Small intestine (tissue), 7 donors: ENCODE measurements at regions not wholly inside any gene's neighbourhood (a gene's known extent, or its start where the extent isn't known, plus 50 kb on each side); places are given as distances from the start of the nearest gene placed in this dataset.

ENCODE experiments used
- DNase-seq, 2 donors: peaks; one replicate each; pipeline versions ENCODE4 v3.0.0 to v3.0.0-alpha.2; 2013
- FAIRE-seq: peaks from 2 replicates; lab custom pipeline; 2012; peaks lifted over from hg19 to GRCh38; lab: Jason Lieb, UNC
- H3K27ac ChIP-seq, 3 donors: one replicate each; pipeline ENCODE4 v1.5.1; 2013; ENCODE audit warnings: low read length in 2 of 3, mild to moderate bottlenecking in 2 of 3, control low read depth in 1 of 3, inconsistent platforms in 1 of 3, low read depth in 1 of 3, moderate library complexity in 1 of 3
- H3K27me3 ChIP-seq, 3 donors: one replicate each; pipeline ENCODE4 v1.6.1; 2013; ENCODE audit warnings: low read length in 3 of 3, inconsistent platforms in 1 of 3; ENCODE audit not compliant: control insufficient read depth in 3 of 3, insufficient read depth in 3 of 3
- H3K36me3 ChIP-seq, 3 donors: one replicate each; pipeline ENCODE4 v1.6.1; 2013; ENCODE audit warnings: low read length in 3 of 3, inconsistent platforms in 1 of 3, low read depth in 1 of 3, mild to moderate bottlenecking in 1 of 3, moderate library complexity in 1 of 3; ENCODE audit not compliant: control insufficient read depth in 3 of 3, insufficient read depth in 2 of 3
- H3K4me1 ChIP-seq, 3 donors: one replicate each; pipeline ENCODE4 v1.6.1; 2013; ENCODE audit warnings: low read length in 2 of 3, inconsistent platforms in 1 of 3, low read depth in 1 of 3, mild to moderate bottlenecking in 1 of 3, moderate library complexity in 1 of 3; ENCODE audit not compliant: control insufficient read depth in 3 of 3, insufficient read depth in 2 of 3
- H3K4me3 ChIP-seq, 3 donors: one replicate each; pipeline ENCODE4 v1.5.1; 2013; ENCODE audit warnings: low read length in 3 of 3, control low read depth in 1 of 3, inconsistent platforms in 1 of 3, low read depth in 1 of 3, mild to moderate bottlenecking in 1 of 3, moderate library complexity in 1 of 3
- H3K9me3 ChIP-seq, 2 donors: one replicate each; pipeline ENCODE4 v1.6.1; 2013; ENCODE audit warnings: low read depth in 1 of 2, low read length in 1 of 2; ENCODE audit not compliant: control insufficient read depth in 2 of 2, insufficient read depth in 1 of 2
- WGBS, 3 donors: extraction: QIAGEN DNeasy Blood & Tissue Kit; methylation state at CpG; one replicate each; pipeline ENCODE4 v1.1.7; 2013; 5-methylcytosine and 5-hydroxymethylcytosine counted together
- donor health status: healthy with polysubstance abuse.
- donor health status: control.
- donor health status: control.
- donor health status: Bipolar disorder and iron deficiency.
- donor health status: healthy.

DNA sequence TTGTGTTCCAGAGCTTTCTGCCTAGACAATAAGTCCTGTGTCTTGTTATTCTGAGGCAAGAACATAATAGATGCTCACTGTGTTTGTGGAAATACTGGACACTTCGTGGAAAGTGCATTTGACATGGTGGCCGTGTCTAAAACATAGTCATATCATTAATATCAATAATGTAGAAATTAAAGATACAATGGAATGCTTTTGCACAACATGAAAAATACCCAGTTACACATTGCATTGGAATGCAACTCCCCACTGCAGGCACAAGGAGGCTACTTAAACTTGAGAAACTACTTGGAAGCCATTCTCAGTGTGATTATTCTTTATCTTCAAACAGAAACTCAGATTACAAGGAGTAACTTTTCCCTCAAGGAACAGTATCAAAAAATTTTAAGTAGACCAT, 145.3 kb upstream of the ZNF462 start:
- H3K9me3 ChIP-seq: no peaks in the 10 kb centered on the region
- DNase-seq: peak in 1 of 2 donors; percentile 13

DNA sequence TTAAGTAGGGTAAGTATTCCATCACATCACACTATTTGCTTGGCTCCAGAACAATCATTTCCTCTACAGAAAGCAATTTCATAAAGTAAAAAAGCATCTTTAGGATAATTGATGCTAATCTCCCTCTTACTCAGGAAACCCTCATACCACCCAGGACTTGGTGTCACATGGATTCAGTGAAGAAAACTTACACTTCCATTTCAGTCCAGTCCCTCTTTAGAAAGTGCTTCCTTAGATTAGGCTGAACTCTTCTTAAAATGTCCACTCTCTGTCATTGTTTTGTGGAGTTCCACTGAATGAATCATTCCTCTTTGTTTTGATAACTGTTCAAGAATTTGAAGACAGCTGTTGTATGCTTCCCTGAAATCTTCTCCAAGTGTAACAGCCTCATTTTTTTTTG, 144.0 kb upstream of the ZNF462 start:
- no peak for FAIRE-seq
- no peak for DNase-seq

More for the DNA sequence above, 145.3 kb upstream of the ZNF462 start:
- Histone ChIP-seq H3K4me3 (no peak overlapping the region), H3K27ac (no peak overlapping the region), H3K27me3 (no peaks in the 10 kb centered on the region), H3K36me3 (no peaks in the 10 kb centered on the region), H3K4me1 (no peaks in the 10 kb centered on the region)
- no peak for FAIRE-seq
- 53 to 75% (median 72%) methylated on average over 2 of the region's 2 CpGs for WGBS, 3 donors

DNA sequence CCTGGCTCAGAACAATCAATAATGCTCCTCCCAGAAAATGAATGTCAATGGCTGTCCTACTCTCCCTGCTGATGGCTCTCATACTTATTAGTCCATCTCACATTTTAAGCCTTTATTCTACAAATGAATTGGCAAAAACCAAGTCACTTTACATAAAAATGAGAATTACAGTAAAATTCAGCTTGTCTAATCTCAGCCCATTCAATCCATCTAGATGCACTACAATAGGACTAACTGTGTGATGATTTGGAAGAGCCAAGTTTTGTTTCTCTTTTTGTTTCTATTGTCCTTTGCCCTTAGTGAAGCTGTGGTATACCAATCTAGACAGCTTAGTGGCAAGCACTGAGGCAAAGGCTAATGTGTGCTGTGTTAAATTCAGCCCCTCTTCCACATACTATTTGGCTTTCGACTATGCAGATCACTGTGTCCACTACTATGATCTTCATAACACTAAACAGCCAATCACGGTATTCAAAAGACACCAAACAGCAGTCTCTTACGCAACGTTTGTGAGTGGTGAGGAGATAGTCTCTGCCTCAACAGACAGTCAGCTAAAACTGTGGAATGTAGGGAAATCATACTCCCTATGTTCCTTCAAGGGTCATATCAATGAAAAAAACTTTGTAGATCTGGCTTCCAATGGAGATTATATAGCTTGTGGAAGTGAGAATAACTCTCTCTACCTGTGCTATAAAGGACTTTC, 140.8 kb upstream of the ZNF462 start:
- H3K27ac ChIP-seq: no peak overlapping the region
- FAIRE-seq: no peak
- WGBS, 3 donors: 82 to 85% (median 83%) methylated on average over 4 of the region's 4 CpGs

More for the DNA sequence above, 144.0 kb upstream of the ZNF462 start:
- Histone ChIP-seq H3K36me3 (no peaks in the 10 kb centered on the region), H3K4me1 (no peaks in the 10 kb centered on the region), H3K9me3 (no peaks in the 10 kb centered on the region), H3K27ac (no peak overlapping the region), H3K27me3 (no peaks in the 10 kb centered on the region), H3K4me3 (no peak overlapping the region)

DNA sequence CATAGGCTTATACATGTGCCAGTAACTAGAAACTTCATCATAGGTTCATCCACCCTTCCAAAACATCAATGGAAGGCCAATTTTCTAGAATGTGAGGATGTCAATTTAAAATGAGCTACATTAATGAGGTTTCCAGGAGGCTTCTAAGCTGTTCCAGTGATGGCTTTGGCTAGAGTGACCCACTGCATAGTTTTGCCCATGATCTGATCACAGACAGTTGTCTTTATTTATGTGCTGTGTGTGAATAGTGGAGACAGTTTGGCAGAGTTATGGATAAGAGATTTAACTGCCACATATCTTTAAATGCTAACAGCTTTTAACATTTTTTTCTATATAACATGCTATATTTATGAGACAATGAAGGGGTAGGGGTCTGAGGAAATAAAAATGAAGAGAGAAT, 139.0 kb upstream of the ZNF462 start:
- no peaks in the 10 kb centered on the region for H3K27me3 ChIP-seq
- FAIRE-seq: no peak
- no peak overlapping the region for H3K4me3 ChIP-seq
- DNase-seq: no peak
- H3K36me3 ChIP-seq: no peaks in the 10 kb centered on the region
- H3K27ac ChIP-seq: no peak overlapping the region
- no peaks in the 10 kb centered on the region for H3K9me3 ChIP-seq
- no peaks in the 10 kb centered on the region for H3K4me1 ChIP-seq

More for the DNA sequence above, 140.8 kb upstream of the ZNF462 start:
- Histone ChIP-seq H3K9me3 (no peaks in the 10 kb centered on the region), H3K27me3 (no peaks in the 10 kb centered on the region), H3K4me3 (no peak overlapping the region), H3K36me3 (no peaks in the 10 kb centered on the region), H3K4me1 (no peaks in the 10 kb centered on the region)
- DNase-seq: no peak

DNA sequence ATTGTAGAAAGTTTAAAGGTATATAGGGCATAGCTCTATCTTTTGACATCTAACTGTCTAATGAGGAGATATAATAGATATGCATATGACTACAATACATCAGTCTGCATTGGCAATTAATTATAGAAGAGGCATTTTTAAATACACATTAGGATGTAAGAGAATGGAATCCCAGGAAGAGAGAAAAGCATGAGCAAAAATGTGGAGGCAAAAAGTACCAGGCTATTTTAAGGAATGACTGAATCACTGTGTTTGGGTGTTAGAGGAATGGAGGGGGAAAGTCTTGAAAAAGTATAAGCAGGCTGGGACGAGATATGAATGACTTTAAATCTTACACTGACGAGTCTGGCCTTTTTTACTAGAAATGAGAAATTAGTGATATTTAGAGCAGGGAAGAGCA, 138.4 kb upstream of the ZNF462 start:
- no peak for DNase-seq
- WGBS, 3 donors: 86 to 94% (median 88%) methylated on average over 2 of the region's 2 CpGs
- Histone ChIP-seq H3K27ac (no peak overlapping the region), H3K4me3 (no peak overlapping the region), H3K36me3 (no peaks in the 10 kb centered on the region), H3K9me3 (no peaks in the 10 kb centered on the region), H3K27me3 (no peaks in the 10 kb centered on the region), H3K4me1 (no peaks in the 10 kb centered on the region)
- no peak for FAIRE-seq

DNA sequence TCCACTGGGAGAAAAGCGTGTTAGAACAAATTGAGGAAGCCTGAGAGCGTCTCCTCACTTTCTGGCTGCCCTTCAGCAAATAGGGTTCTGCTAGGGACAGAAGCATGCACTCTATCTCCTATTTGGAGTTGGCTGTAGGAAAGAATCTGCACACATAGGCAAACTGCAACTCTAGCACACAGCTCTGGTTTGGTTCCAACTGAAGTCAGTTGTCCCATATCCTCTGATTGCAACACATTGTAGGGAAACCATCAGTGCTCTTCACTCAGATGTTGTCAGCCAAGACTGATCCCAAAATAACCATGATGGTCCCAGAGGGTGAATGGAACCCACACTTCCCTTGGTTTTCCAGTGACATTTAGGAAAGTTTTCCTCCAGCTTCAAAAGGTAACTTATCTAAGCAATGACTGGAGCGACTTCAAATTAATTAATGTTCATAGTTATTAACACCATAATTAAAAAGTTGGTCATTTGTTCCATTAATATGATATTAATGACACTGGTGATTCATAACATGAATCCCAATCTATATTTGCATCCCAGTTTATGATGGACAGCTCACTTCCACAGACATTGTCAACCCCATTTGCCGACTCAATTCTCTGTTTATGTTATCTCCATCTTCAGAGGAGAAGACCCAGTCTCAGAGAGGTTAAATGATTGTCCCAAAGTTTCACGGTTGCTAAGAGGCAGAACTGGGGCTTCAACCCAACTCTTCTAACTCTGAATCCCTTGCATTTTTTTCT, 136.7 kb upstream of the ZNF462 start:
- H3K27me3 ChIP-seq: no peaks in the 10 kb centered on the region
- H3K4me3 ChIP-seq: no peak overlapping the region
- no peaks in the 10 kb centered on the region for H3K4me1 ChIP-seq
- no peak overlapping the region for H3K27ac ChIP-seq
- no peaks in the 10 kb centered on the region for H3K9me3 ChIP-seq
- DNase-seq (no peak), FAIRE-seq (no peak)
- 73 to 85% (median 81%) methylated on average over 5 of the region's 5 CpGs for WGBS, 3 donors
- no peaks in the 10 kb centered on the region for H3K36me3 ChIP-seq

DNA sequence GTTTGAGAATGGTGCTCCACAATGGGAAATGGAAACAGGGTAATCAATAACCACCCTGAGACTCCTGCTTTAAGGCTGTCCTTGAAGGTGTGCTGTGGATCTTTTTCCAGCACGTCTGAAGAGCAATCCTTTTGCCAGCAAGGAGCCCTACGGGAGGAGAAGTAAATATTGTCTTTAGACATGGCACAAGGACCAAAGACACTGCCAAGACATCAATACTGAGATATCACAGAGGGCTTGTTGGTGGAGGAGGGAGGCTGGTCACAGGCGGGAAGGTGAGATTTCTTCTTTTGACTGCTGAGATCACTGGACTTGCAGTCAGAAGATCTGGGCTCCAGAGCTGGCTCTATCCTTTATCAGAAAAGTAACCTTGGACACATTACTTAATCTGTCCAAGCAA, 135.0 kb upstream of the ZNF462 start:
- H3K27ac ChIP-seq: no peak overlapping the region
- no peaks in the 10 kb centered on the region for H3K36me3 ChIP-seq
- 52 to 71% (median 52%) methylated on average over 3 of the region's 3 CpGs for WGBS, 3 donors
- no peaks in the 10 kb centered on the region for H3K9me3 ChIP-seq
- DNase-seq (no peak), FAIRE-seq (no peak)
- H3K27me3 ChIP-seq: no peaks in the 10 kb centered on the region
- no peaks in the 10 kb centered on the region for H3K4me1 ChIP-seq
- H3K4me3 ChIP-seq: no peak overlapping the region

DNA sequence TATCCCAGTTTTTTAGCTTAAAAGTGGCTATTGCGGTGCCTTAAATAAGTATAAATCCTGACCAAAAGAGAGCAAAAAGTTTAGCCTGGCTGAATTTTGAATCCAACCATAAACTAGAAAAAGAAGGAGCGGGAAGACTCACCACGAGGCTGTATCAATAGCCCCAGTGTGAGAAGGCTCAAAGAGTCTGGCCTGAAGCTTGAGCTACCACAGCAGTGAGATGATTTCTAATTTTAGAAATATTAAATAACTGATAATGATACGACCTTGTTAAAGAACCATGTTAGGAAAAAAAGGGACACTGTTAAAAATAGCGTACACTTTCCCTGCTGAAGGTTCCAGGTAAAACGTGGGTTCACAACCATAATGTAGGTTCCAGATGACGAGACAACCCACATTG, 134.1 kb upstream of the ZNF462 start:
- FAIRE-seq (no peak), DNase-seq (no peak)
- Histone ChIP-seq H3K36me3 (no peaks in the 10 kb centered on the region), H3K27me3 (no peaks in the 10 kb centered on the region), H3K4me3 (no peak overlapping the region), H3K27ac (no peak overlapping the region), H3K4me1 (no peaks in the 10 kb centered on the region), H3K9me3 (no peaks in the 10 kb centered on the region)
- WGBS, 3 donors: 79 to 87% (median 86%) methylated on average over 7 of the region's 7 CpGs
